ENCODE measurements at regions not wholly inside any gene's neighbourhood (a gene's known extent, or its start where the extent isn't known, plus 50 kb on each side); places are given as distances from the start of the nearest gene placed in this dataset.

- TF ChIP-seq ZNF563 (CRISPR knock-in tag; IDR thresholded peaks at IDR 0.05) = peak; percentile 70; the same call in 1 of the 2 replicates
- peak; percentile 74; the same call in 1 of the 2 replicates for TF ChIP-seq ZNF709 (CRISPR knock-in tag; IDR thresholded peaks at IDR 0.05)
- peak; percentile 55; the same call in 1 of the 2 replicates for TF ChIP-seq UBTF (CRISPR knock-in tag; IDR thresholded peaks at IDR 0.05)
- TF ChIP-seq ELF1 (CRISPR knock-in tag; IDR thresholded peaks at IDR 0.05) = 0 out of 2 replicates have a peak, but pooled peaks have one; percentile 10
These were observed 121.3 kb upstream of the GSE1 start (continued) for GRCh38 chr16:85491798-85492294.

GRCh38 chr16:85492295-85492864, 120.7 kb upstream of the GSE1 start:
- Histone ChIP-seq H4K20me1 (ENCODE audit: insufficient read depth, low read length) (no peaks in the 10 kb centered on the region), H3K36me3 (replicated peaks in 1 of 2; ENCODE audit: control insufficient read depth in 1 of 2, insufficient read depth in 2 of 2, low read length in 2 of 2) (no peaks in the 10 kb centered on the region), H2AFZ (ENCODE audit: low read length) (no peak overlapping the region), H3K9ac (ENCODE audit: insufficient read depth, low read depth, low read length) (peak overlapping the region; percentile 29; the same call in 1 of the 2 replicates), H3K4me1 (ENCODE audit: insufficient read depth, low read length) (peaks cover 32% of the 10 kb centered on the region), H3K27ac (ENCODE audit: extremely low read length, insufficient read depth, low read length) (no peak overlapping the region), H3K9me3 (ENCODE audit: low read length) (no peaks in the 10 kb centered on the region), H3K4me2 (ENCODE audit: low read depth, low read length) (peak overlapping the region; percentile 70), H3K27me3 (ENCODE audit: control insufficient read depth in 1 of 2, insufficient read depth in 2 of 2, low read length in 2 of 2) (peaks cover 0 to 2% of the 10 kb centered on the region in 2 experiments; a peak in 1 of 5 replicates), H3K4me3 (replicated peaks in 1 of 3; ENCODE audit: insufficient read depth in 1 of 3, low read depth in 2 of 3, low read length in 3 of 3) (peak overlapping the region in 2 of 3 experiments; percentile 20 to 61; a peak in 3 of 6 replicates), H3K79me2 (ENCODE audit: insufficient read depth, low read length) (no peaks in the 10 kb centered on the region)
- DNase-seq (ENCODE audit: low spot score) = peak; percentile 57
- BruUV-seq (replicated peaks) = no TSS peak
- peak; percentile 73 for FAIRE-seq
- ChIA-PET CTCF (ENCODE audit: low intra/inter-chr PET ratio, low total read pairs) (interaction anchor here (0.9 to 2.0 kb wide), 4 partner anchors 22 to 124 kb away, joined by 3 to 14 read pairs (median 4); no protein-coding TSS in a partner anchor), POLR2A (interaction anchor here (1.1 to 6.0 kb wide), 8 partner anchors 20 to 65 kb away, joined by 3 to 35 read pairs (median 6); no protein-coding TSS in a partner anchor)
- in situ Hi-C loops (cut with HindIII; ENCODE audit: extremely low pct_ligation_motif_present, low pct_unique_long_range_greater_than_20kb) (no loop called here), intact Hi-C loops (cut with micrococcal nuclease; ENCODE audit: unreplicated experiment) (loop anchor here (1.0 to 5.0 kb wide), 2 partner anchors 24 to 45 kb away; no protein-coding TSS in a partner anchor)
- 13% methylated on average over 7 of the region's 12 CpGs for WGBS (ENCODE audit: low lambda C conversion rate)
- ATAC-seq = peak; percentile 16
- TF ChIP-seq HOXA3 (CRISPR knock-in tag; IDR thresholded peaks at IDR 0.05) (peak; percentile 46; the same call in 1 of the 2 replicates), ZNF224 (CRISPR knock-in tag; IDR thresholded peaks at IDR 0.05) (no peak), ZNF773 (CRISPR knock-in tag; IDR thresholded peaks at IDR 0.05; ENCODE audit: borderline replicate concordance) (no peak), TBX2 (CRISPR knock-in tag; IDR thresholded peaks at IDR 0.05; ENCODE audit: borderline replicate concordance) (no peak), NFE2 (CRISPR knock-in tag; IDR thresholded peaks at IDR 0.05) (no peak), MAZ (IDR thresholded peaks at IDR 0.05; ENCODE audit: borderline replicate concordance, low read depth, low read length) (no peak), MAZ (CRISPR knock-in tag; IDR thresholded peaks at IDR 0.05; ENCODE audit: low read depth) (peak; percentile 22; the same call in 1 of the 2 replicates), NFE2L2 (IDR thresholded peaks at IDR 0.05; ENCODE audit: low read length) (no peak), PRDM4 (CRISPR knock-in tag; IDR thresholded peaks at IDR 0.05; ENCODE audit: borderline replicate concordance) (no peak), SMAD9 (CRISPR knock-in tag; IDR thresholded peaks at IDR 0.05) (no peak), ZNF468 (CRISPR knock-in tag; IDR thresholded peaks at IDR 0.05) (peak; percentile 45; the same call in 1 of the 2 replicates), MAFG (CRISPR knock-in tag; IDR thresholded peaks at IDR 0.05) (no peak), ZNF432 (CRISPR knock-in tag; IDR thresholded peaks at IDR 0.05; ENCODE audit: borderline replicate concordance) (no peak), ZIK1 (CRISPR knock-in tag; IDR thresholded peaks at IDR 0.05; ENCODE audit: borderline replicate concordance, low read depth) (no peak)
